Liver (tissue), 3 donors: ENCODE measurements at regions not wholly inside any gene's neighbourhood (a gene's known extent, or its start where the extent isn't known, plus 50 kb on each side); places are given as distances from the start of the nearest gene placed in this dataset.

Source experiments
- FOXA2 ChIP-seq: IDR thresholded peaks from 2 replicates; pipeline ENCODE4 v1.6.1; 2016; ENCODE audit warnings: antibody characterized with exemption
- GABPA ChIP-seq, 2 donors: IDR thresholded peaks in 1 of 2; conservative IDR thresholded peaks in 1 of 2; 2 replicates each; pipeline ENCODE4 v1.6.1; 2016; ENCODE audit warnings: antibody characterized with exemption in 2 of 2, mild to moderate bottlenecking in 1 of 2, moderate library complexity in 1 of 2
- HNF4A ChIP-seq, 2 donors: conservative IDR thresholded peaks; 2 replicates each; pipeline ENCODE4 v1.6.1; 2016; ENCODE audit warnings: antibody characterized with exemption in 2 of 2, mild to moderate bottlenecking in 2 of 2
- JUND ChIP-seq, 2 donors: IDR thresholded peaks; 2 replicates each; pipeline ENCODE4 v1.6.1; 2016; ENCODE audit warnings: antibody characterized with exemption in 2 of 2
- MAX ChIP-seq: IDR thresholded peaks from 2 replicates; pipeline ENCODE4 v1.6.1; 2016; ENCODE audit warnings: antibody characterized with exemption
- RAD21 ChIP-seq, 2 donors: IDR thresholded peaks; 2 replicates each; pipeline ENCODE4 v1.6.1; 2016; ENCODE audit warnings: antibody characterized with exemption in 2 of 2, mild to moderate bottlenecking in 2 of 2
- REST ChIP-seq: IDR thresholded peaks from 2 replicates; pipeline ENCODE4 v1.6.1; 2016; ENCODE audit warnings: antibody characterized with exemption, mild to moderate bottlenecking
- SP1 ChIP-seq: IDR thresholded peaks from 2 replicates; pipeline ENCODE4 v1.6.1; 2018; ENCODE audit warnings: antibody characterized with exemption, mild to moderate bottlenecking
- TAF1 ChIP-seq: conservative IDR thresholded peaks from 2 replicates; pipeline ENCODE4 v1.6.1; 2016; ENCODE audit warnings: antibody characterized with exemption, mild to moderate bottlenecking
- YY1 ChIP-seq: IDR thresholded peaks from 2 replicates; pipeline ENCODE4 v1.6.1; 2016; ENCODE audit warnings: antibody characterized with exemption, mild to moderate bottlenecking
- TF ChIP-seq, protein P1 (sequence below): fragments of 150-350 bp; IDR thresholded peaks from 2 replicates; pipeline ENCODE4 v1.5.1; 2017; ENCODE audit warnings: improper control_type of control experiment, low read depth, low read length; ENCODE audit not compliant: missing input control
- TF ChIP-seq, protein P2 (sequence below): IDR thresholded peaks from 2 replicates; pipeline ENCODE4 v1.6.1; 2016; ENCODE audit warnings: antibody characterized with exemption
- donor health status: healthy.
- donor health status: healthy.

- TF ChIP-seq, protein P1, sequence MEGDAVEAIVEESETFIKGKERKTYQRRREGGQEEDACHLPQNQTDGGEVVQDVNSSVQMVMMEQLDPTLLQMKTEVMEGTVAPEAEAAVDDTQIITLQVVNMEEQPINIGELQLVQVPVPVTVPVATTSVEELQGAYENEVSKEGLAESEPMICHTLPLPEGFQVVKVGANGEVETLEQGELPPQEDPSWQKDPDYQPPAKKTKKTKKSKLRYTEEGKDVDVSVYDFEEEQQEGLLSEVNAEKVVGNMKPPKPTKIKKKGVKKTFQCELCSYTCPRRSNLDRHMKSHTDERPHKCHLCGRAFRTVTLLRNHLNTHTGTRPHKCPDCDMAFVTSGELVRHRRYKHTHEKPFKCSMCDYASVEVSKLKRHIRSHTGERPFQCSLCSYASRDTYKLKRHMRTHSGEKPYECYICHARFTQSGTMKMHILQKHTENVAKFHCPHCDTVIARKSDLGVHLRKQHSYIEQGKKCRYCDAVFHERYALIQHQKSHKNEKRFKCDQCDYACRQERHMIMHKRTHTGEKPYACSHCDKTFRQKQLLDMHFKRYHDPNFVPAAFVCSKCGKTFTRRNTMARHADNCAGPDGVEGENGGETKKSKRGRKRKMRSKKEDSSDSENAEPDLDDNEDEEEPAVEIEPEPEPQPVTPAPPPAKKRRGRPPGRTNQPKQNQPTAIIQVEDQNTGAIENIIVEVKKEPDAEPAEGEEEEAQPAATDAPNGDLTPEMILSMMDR: no peak
- TF ChIP-seq TAF1 (no peak), SP1 (no peak), YY1 (no peak), REST (no peak), RAD21 (IDR thresholded peaks at IDR 0.05) (no peak), HNF4A (conservative IDR thresholded peaks at IDR 0.05) (no peak), MAX (no peak), JUND (IDR thresholded peaks at IDR 0.05) (no peak), FOXA2 (no peak), GABPA (IDR thresholded peaks at IDR 0.05 in 1 of 2, conservative IDR thresholded peaks at IDR 0.05 in 1 of 2) (no peak)
- TF ChIP-seq, protein P2, sequence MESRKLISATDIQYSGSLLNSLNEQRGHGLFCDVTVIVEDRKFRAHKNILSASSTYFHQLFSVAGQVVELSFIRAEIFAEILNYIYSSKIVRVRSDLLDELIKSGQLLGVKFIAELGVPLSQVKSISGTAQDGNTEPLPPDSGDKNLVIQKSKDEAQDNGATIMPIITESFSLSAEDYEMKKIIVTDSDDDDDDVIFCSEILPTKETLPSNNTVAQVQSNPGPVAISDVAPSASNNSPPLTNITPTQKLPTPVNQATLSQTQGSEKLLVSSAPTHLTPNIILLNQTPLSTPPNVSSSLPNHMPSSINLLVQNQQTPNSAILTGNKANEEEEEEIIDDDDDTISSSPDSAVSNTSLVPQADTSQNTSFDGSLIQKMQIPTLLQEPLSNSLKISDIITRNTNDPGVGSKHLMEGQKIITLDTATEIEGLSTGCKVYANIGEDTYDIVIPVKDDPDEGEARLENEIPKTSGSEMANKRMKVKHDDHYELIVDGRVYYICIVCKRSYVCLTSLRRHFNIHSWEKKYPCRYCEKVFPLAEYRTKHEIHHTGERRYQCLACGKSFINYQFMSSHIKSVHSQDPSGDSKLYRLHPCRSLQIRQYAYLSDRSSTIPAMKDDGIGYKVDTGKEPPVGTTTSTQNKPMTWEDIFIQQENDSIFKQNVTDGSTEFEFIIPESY: no peak
Measured at GRCh38 chr4:173661001-173661400, 131.0 kb upstream of the HAND2 start.
